ENCODE measurements at regions not wholly inside any gene's neighbourhood (a gene's known extent, or its start where the extent isn't known, plus 50 kb on each side); places are given as distances from the start of the nearest gene placed in this dataset.

DNA sequence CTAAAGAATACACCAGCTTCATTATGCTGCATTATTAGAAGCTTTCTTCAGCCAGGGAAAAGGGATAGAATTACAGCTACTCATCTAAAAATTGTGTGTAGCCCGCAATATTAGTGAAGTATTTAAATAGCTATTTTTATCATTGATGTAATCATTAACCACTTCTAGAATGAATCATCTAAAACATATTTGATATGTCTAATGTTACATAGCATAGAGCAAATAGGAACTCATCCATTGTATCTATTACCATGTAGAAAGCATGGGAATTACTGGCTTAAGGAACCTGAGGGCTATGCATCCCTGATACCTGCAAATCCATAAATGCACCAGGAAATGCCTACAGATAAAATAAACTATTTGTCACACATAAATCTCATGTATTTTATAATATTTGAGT, 54.5 kb upstream of the VGLL3 start:
- CTCF ChIA-PET (ENCODE audit: partially characterized antibody): no interaction called here
- H3K9me3 ChIP-seq (ENCODE audit: insufficient read depth in 2 of 2, low read depth in 1 of 2, low read length in 1 of 2): no peaks in the 10 kb centered on the region
- 91% methylated on average over 1 of the region's 1 CpG; no CpG with 5 or more reads in 1 of the 2 experiments for WGBS, 2 experiments (ENCODE audit: extremely low coverage in 1 of 2, insufficient coverage in 1 of 2, insufficient read length in 1 of 2, insufficient replicate concordance in 2 of 2, low coverage in 1 of 2, low lambda C conversion rate in 2 of 2, missing lambda C conversion rate in 1 of 2)

More for the DNA sequence above, 54.5 kb upstream of the VGLL3 start:
- no peak overlapping the region for H2BK120ac ChIP-seq (replicated peaks; ENCODE audit: low read depth, low read length)
- no peak overlapping the region for H2BK5ac ChIP-seq (ENCODE audit: low read depth, low read length)
- no peak overlapping the region for H2BK12ac ChIP-seq (ENCODE audit: low read depth, low read length)
- no peaks in the 10 kb centered on the region for H3K4me1 ChIP-seq (replicated peaks in 1 of 4; ENCODE audit: control insufficient read depth in 3 of 4, insufficient read depth in 4 of 4, low read length in 3 of 4)
- H2AK5ac ChIP-seq (ENCODE audit: low read depth, low read length): no peak overlapping the region
- H2BK20ac ChIP-seq (ENCODE audit: low read length): no peak overlapping the region
- DNase-seq (ENCODE audit: low read depth in 1 of 2, low spot score in 2 of 2): no peak
- H3K27me3 ChIP-seq (replicated peaks in 1 of 4; ENCODE audit: control insufficient read depth in 3 of 4, extremely low read depth in 1 of 4, insufficient read depth in 3 of 4, low read length in 3 of 4): no peaks in the 10 kb centered on the region
- H4K8ac ChIP-seq (ENCODE audit: extremely low read depth, insufficient read depth, low read length): no peak overlapping the region
- no peak overlapping the region for H3K4ac ChIP-seq (replicated peaks; ENCODE audit: insufficient read length, low read depth, low read length)
- H3K27ac ChIP-seq (ENCODE audit: low read depth, low read length): no peak overlapping the region
- FAIRE-seq: no peak
- TF ChIP-seq PHF8 (conservative IDR thresholded peaks at IDR 0.05; ENCODE audit: low read depth, low read length) (no peak), TEAD4 (IDR thresholded peaks at IDR 0.05; ENCODE audit: low read depth, low read length) (no peak), POLR2AphosphoS5 (IDR thresholded peaks at IDR 0.05; ENCODE audit: low read depth, low read length) (no peak), ZNF274 (IDR thresholded peaks at IDR 0.05; ENCODE audit: borderline replicate concordance, extremely low read depth, low read length) (no peak), TCF12 (IDR thresholded peaks at IDR 0.05; ENCODE audit: low read depth, low read length) (no peak)
- no peak overlapping the region for H3K9ac ChIP-seq (replicated peaks in 1 of 4; ENCODE audit: extremely low read depth in 1 of 4, low read depth in 3 of 4, low read length in 3 of 4)
- no peak overlapping the region for H3K14ac ChIP-seq (ENCODE audit: insufficient read length)
- POLR2A ChIA-PET (ENCODE audit: partially characterized antibody): no interaction called here
- no peak overlapping the region for H2BK15ac ChIP-seq (ENCODE audit: low read length)
- H3K36me3 ChIP-seq (ENCODE audit: control insufficient read depth in 2 of 4, insufficient read depth in 4 of 4, low read length in 3 of 4): no peaks in the 10 kb centered on the region
- H3K79me2 ChIP-seq (ENCODE audit: control insufficient read depth in 1 of 2, insufficient read depth in 2 of 2, low read length in 2 of 2): no peaks in the 10 kb centered on the region
- no peak overlapping the region for H3K23ac ChIP-seq (ENCODE audit: insufficient read length)
- no peak overlapping the region for H4K5ac ChIP-seq (ENCODE audit: insufficient read length, low read depth, low read length)
- no peak overlapping the region for H3K56ac ChIP-seq (replicated peaks; ENCODE audit: insufficient read length, low read depth, low read length)
- H2AFZ ChIP-seq (ENCODE audit: low read length): no peak overlapping the region
- H3K23me2 ChIP-seq (ENCODE audit: low read depth, low read length): no peaks in the 10 kb centered on the region
- no peak overlapping the region for H4K91ac ChIP-seq (replicated peaks; ENCODE audit: insufficient read length, low read length)
- no peaks in the 10 kb centered on the region for H3K79me1 ChIP-seq (ENCODE audit: low read depth, low read length)
- no peak overlapping the region for H3K18ac ChIP-seq (ENCODE audit: extremely low read depth, low read length)
- no peak overlapping the region for H3K4me3 ChIP-seq (ENCODE audit: extremely low read depth in 1 of 4, insufficient read depth in 2 of 4, low read depth in 3 of 4, low read length in 4 of 4)
- no peak overlapping the region for H3K4me2 ChIP-seq (ENCODE audit: insufficient read depth in 1 of 2, low read depth in 2 of 2, low read length in 2 of 2)
- no peaks in the 10 kb centered on the region for H4K20me1 ChIP-seq (replicated peaks in 1 of 2; ENCODE audit: control insufficient read depth in 1 of 2, insufficient read depth in 2 of 2, low read length in 2 of 2)

Measured in H1 (cell line).